ENCODE measurements at regions not wholly inside any gene's neighbourhood (a gene's known extent, or its start where the extent isn't known, plus 50 kb on each side); places are given as distances from the start of the nearest gene placed in this dataset.

DNA sequence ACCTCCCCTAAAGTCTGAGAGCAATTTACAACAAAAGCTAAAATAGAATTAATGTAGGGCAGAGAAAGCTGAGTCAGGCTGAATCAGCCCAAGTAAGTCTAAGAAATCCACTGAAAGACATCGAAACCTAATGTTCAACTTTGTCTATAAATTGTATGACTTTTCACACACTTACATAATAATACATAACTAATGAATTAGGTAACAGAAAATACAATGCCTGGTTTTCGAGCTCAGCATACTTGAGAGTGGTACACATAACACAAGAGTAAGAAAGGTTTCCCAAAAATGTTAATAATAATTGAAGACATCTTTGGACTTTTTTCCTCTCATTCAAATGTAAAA, 55.3 kb upstream of the VGLL4 start:
- no peak overlapping the region for H3K27ac ChIP-seq
- no peak overlapping the region for H3K4me3 ChIP-seq
- peaks cover 2% of the 10 kb centered on the region; the same call in 1 of the 2 replicates for H3K36me3 ChIP-seq

DNA sequence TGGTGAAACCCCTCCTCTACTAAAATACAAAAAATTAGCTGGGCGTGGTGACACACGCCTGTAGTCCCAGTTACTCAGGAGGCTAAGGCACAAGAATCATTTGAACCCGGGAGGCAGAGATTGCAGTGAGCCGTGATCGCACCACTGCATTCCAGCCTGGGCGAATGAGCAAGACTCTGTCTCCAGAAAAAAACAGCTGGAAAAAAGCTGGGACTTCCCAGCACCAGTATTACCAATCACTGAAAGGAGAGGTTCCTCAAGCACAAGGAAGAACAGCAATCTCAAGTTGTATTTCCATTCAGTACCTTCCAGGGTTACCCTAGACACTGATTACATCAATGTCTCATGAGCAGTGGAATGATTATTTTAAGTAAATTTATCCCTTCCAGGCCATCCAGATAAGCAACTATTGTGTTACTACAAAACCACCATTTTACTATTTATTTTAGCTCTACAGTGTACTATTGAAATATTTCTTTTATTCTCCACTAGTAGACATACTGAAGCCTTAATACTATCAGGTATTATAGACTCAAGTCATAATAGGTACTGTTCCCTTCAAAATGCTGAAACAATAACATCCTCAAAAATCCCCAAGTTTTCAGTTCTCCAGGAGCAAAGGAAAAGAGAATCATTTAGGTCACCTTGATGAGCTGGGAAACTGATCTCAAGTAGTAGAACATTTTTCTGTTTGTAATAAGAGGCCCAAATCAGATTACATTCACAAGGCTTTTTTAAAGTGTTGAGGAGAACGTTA, 54.8 kb upstream of the VGLL4 start:
- Histone ChIP-seq H3K36me3 (peaks cover 2% of the 10 kb centered on the region; the same call in 1 of the 2 replicates), H3K27ac (no peak overlapping the region), H3K27me3 (replicated peaks) (no peaks in the 10 kb centered on the region), H3K9me3 (replicated peaks) (no peaks in the 10 kb centered on the region), H3K4me3 (no peak overlapping the region), H3K4me1 (replicated peaks) (peaks cover 8% of the 10 kb centered on the region)
- DNase-seq (ENCODE audit: low read depth in 1 of 2, low spot score in 2 of 2): no peak

More for the DNA sequence above, 55.3 kb upstream of the VGLL4 start:
- peak in 1 of 2 experiments; percentile 10 for DNase-seq (ENCODE audit: low read depth in 1 of 2, low spot score in 2 of 2)
- H3K9me3 ChIP-seq (replicated peaks): no peaks in the 10 kb centered on the region
- H3K27me3 ChIP-seq (replicated peaks): no peaks in the 10 kb centered on the region
- H3K4me1 ChIP-seq (replicated peaks): peaks cover 8% of the 10 kb centered on the region

DNA sequence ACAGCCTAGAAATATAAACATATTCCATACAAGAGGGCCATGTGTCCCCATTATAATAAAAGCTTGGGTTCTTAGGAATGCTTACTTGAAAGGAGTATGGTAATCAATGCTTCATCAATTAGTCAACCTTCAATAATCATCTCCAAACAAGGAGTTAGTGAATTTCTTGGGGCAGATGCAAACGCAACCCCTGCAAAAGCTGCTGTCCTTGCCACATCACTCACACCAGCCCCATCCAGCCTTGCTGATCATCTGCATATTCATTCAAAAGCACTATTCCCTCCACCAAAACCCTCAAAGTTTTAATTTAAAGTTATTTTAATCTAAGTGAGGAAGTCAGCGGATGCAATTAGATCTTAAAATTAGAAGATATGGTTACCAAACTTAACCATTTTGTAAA, 54.0 kb upstream of the VGLL4 start:
- Histone ChIP-seq H3K27me3 (replicated peaks) (no peaks in the 10 kb centered on the region), H3K4me1 (replicated peaks) (peaks cover 8% of the 10 kb centered on the region), H3K4me3 (no peak overlapping the region), H3K9me3 (replicated peaks) (no peaks in the 10 kb centered on the region), H3K36me3 (peaks cover 2% of the 10 kb centered on the region; the same call in 1 of the 2 replicates), H3K27ac (no peak overlapping the region)
- no peak for DNase-seq (ENCODE audit: low read depth in 1 of 2, low spot score in 2 of 2)

DNA sequence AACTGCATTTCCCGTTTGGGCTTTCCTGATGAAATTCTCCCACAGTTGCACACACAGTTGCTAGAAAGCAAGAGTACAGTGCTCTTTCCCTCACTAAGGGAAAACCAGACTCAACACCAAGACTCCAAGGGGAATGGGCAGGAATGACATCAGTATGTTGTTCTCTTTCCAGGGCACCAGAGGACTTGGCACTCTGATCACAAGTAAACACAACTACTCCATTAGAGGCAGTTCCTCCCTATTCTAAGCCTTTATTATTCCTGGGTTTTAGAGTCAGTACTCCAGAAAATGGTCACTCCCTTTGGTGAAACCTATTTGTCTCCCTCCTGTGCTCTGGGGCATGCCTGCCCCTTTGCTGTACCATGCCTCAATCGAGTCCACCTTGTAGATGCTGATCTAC, 52.3 kb upstream of the VGLL4 start:
- Histone ChIP-seq H3K27me3 (replicated peaks) (no peaks in the 10 kb centered on the region), H3K4me3 (no peak overlapping the region), H3K36me3 (peaks cover 2% of the 10 kb centered on the region; the same call in 1 of the 2 replicates), H3K4me1 (replicated peaks) (peaks cover 13% of the 10 kb centered on the region), H3K27ac (no peak overlapping the region), H3K9me3 (replicated peaks) (no peaks in the 10 kb centered on the region)
- no peak for DNase-seq (ENCODE audit: low read depth in 1 of 2, low spot score in 2 of 2)

All from SJSA1 (cell line).